Fibroblast of skin of back (primary cell): ENCODE measurements at regions not wholly inside any gene's neighbourhood (a gene's known extent, or its start where the extent isn't known, plus 50 kb on each side); places are given as distances from the start of the nearest gene placed in this dataset.

Experiments used
- DNase-seq: peaks from one replicate; pipeline ENCODE4 v3.0.0-alpha.2; 2013

GRCh38 chr2:175403599-175404221 is 222.2 kb upstream of the ATP5MC3 start:
- no peak for DNase-seq

GRCh38 chr2:175402571-175402970 is 221.1 kb upstream of the ATP5MC3 start:
- no peak for DNase-seq

GRCh38 chr2:175401956-175402469 is 220.5 kb upstream of the ATP5MC3 start:
- no peak for DNase-seq

- DNase-seq = no peak
Observed at GRCh38 chr2:175400975-175401374, 219.5 kb upstream of the ATP5MC3 start.

- no peak for DNase-seq
Observed at GRCh38 chr2:175399326-175399725, 217.8 kb upstream of the ATP5MC3 start.

GRCh38 chr2:175398848-175399247 is 217.3 kb upstream of the ATP5MC3 start:
- DNase-seq = no peak

DNA sequence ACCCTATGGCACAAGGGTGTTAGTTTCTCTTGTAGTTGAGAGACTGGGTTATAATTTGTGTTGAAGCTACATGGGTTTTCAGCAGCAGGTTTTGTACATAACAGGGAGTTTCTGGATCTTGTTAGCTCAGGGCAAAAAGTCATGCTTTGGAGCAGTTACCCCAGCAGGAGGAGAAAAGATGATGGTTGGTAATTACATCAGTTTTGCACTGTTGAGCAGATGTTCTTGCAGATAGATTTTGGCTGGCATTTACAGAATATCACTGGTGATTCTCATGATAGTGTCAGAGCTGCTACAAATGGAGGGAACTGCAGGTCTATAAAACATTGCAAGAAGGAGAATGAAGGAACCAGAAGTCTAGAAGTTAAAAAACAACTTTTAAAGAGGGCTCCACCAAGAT is 215.2 kb upstream of the ATP5MC3 start:
- no peak for DNase-seq

DNA sequence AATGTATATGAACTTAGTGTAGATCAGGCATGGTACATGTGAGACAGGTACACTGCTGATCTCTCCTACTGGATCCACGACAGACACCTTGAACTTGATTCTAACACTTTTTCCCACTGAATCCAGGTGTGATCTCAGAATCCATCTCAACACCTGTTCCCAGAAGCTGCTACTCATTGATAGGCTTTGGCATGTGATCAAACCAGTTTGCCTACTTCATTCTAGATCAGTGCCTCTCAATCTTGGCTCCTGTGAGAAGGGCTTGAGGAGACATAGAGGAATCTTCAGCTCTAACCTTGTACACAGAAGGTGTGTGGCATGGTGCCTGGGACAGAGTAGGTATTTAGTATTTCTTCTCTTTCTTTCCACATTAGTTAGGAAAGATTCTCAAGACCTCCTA is 212.3 kb upstream of the ATP5MC3 start:
- DNase-seq = no peak

GRCh38 chr2:175383286-175383685 is 201.8 kb upstream of the ATP5MC3 start:
- DNase-seq = no peak

DNA sequence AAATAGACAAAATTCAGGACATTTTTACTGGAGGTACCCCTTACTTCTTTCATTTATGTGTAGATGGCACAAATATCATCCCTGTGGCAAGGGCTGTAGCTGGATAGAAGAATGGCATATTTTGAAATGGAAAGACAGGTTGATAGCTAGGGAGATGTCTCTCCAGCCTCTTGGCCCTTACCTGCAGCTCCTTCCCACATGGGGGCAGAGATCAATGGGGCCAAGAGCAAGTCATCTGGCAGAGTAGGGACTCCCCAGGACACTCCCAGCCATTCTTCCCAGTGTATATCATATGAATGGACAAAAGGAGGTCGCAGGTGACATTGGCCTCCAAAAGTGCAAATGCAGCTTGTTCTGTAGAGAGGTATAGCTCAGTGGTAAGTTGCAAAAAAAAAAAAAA is 192.2 kb upstream of the ATP5MC3 start:
- DNase-seq = no peak

GRCh38 chr2:175372704-175373701 is 191.5 kb upstream of the ATP5MC3 start:
- DNase-seq = peak; percentile 7

- no peak for DNase-seq
Observed at GRCh38 chr2:175371378-175371777, 189.9 kb upstream of the ATP5MC3 start.

GRCh38 chr2:175366815-175367214 is 185.3 kb upstream of the ATP5MC3 start:
- DNase-seq = peak; percentile 40

- DNase-seq = no peak
Observed at GRCh38 chr2:175363699-175364098, 182.2 kb upstream of the ATP5MC3 start.

DNA sequence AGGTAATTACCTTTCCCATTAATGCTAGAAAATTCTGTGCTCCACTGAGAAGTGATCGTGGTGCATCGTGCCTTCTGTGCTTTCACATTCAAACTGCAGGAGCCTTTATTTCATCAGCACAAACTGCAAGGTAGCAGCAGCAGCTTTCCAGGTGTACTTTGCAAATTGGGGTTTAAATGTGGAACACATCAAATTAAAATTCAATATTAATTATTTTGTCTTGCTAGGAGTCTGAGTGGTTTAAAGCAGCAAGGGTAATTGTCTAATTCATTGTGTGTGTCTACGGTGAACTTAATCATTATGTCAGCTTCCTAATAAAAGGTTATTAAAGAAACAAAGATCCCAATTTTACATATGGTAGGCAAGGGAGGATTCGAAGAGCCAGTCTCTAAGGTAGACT is 180.8 kb upstream of the ATP5MC3 start:
- no peak for DNase-seq

GRCh38 chr2:175359710-175360109 is 178.2 kb upstream of the ATP5MC3 start:
- no peak for DNase-seq

DNA sequence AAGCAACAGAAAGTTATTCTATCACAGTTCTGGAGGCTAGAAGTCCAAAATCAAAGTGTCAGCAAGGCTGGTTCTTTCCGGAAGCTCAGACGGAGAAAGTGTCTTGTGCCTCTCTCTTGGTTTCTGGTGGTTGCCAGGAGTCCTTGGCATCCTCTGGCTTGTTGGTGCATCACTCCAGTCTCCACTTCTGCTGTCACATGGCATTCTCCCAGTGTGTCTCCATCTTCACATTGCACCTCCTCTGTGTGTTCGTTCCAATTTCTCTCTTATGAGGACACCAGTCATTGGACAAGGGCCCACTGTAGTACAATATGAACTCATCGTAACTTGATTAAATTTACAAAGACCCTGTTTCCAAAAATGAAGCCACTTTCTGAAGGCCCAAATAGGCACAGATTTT is 175.4 kb upstream of the ATP5MC3 start:
- no peak for DNase-seq

DNA sequence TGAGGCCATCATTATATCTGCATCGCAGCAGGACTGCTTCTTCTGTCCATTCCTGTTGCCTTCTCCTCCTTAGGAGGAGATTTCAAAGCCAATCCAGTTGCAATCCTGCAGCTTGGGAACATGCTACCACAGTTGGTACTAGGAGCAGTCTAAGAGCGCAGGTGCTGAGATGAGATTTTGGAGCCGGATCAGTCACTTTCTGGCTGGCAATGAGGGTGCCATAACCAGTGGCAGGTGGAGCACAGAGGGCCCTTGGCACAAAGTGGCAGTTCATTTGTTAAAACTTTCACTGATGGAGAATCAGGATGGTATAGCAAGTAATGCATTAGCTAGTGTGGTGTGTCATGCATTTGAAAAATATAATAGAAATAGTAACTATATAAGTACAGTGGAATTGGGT is 173.7 kb upstream of the ATP5MC3 start:
- DNase-seq = no peak

- DNase-seq = no peak
Observed at GRCh38 chr2:175353275-175353674, 171.8 kb upstream of the ATP5MC3 start.

DNA sequence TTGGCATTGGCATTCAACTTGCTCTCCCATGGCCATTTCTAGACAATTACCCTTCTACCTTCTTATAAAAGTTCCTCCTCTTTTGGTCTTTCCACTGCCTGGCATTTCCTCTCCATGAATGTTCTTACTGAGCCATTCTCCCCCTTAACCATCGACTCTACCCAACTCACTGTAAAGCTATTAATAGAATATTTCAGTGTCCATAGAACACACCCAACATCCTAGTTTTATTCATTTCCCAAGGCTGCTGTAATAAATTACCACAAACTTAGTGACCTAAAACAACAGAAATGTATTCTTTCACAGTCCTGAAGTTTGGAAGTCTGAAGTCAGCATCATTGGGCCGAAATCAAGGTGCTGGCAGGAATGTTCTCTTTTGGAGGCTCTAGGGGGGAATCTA is 170.0 kb upstream of the ATP5MC3 start:
- peak; percentile 7 for DNase-seq

- peak; percentile 4 for DNase-seq
Observed at GRCh38 chr2:175350105-175350504, 168.6 kb upstream of the ATP5MC3 start.

DNA sequence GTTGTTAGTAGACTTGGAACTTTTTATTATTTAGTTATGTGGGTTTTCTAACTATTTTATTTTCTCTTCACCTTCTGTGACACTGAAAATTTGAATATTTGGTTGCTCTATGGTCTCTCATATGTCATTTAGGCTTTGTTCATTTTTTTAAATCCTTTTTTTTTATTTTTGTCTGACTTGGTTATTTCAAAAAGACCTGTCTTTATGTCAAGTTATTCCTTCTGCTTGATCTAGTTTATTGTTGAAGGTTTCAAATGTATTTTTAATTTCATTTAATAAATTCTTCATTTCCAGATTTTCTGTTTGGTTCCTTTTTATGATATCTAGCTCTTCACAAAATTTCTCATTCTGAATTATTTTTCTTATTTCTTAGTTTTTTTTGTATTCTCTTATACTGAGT is 160.6 kb upstream of the ATP5MC3 start:
- DNase-seq = no peak

GRCh38 chr2:175330195-175330594 is 148.7 kb upstream of the ATP5MC3 start:
- DNase-seq = no peak

DNA sequence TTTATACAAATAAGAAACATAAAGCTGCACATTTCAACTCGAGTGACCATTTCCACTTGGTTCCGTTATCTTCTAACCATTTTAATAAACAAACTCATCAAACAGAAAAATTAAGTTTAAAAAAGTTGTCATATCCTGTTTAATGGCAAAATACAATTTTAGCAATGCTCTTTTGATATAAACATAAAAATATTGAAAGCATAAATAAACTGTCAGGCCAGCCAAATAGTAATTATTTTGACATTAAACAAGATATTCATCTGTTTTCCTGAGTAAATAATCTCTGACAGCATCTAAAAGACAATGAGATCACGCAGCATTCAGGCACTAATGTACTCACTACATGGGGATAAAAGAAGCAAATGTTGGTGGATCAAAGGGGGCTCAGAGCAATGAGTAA is 145.3 kb upstream of the ATP5MC3 start:
- no peak for DNase-seq
